ENCODE measurements at regions not wholly inside any gene's neighbourhood (a gene's known extent, or its start where the extent isn't known, plus 50 kb on each side); places are given as distances from the start of the nearest gene placed in this dataset.

- TF ChIP-seq, protein P1, sequence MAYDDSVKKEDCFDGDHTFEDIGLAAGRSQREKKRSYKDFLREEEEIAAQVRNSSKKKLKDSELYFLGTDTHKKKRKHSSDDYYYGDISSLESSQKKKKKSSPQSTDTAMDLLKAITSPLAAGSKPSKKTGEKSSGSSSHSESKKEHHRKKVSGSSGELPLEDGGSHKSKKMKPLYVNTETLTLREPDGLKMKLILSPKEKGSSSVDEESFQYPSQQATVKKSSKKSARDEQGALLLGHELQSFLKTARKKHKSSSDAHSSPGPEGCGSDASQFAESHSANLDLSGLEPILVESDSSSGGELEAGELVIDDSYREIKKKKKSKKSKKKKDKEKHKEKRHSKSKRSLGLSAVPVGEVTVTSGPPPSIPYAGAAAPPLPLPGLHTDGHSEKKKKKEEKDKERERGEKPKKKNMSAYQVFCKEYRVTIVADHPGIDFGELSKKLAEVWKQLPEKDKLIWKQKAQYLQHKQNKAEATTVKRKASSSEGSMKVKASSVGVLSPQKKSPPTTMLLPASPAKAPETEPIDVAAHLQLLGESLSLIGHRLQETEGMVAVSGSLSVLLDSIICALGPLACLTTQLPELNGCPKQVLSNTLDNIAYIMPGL (CRISPR knock-in tag; IDR thresholded peaks at IDR 0.05; ENCODE audit: borderline replicate concordance) = no peak
- no peak for TF ChIP-seq RNF2 (IDR thresholded peaks at IDR 0.05; ENCODE audit: borderline replicate concordance, low read depth)
- no peak for TF ChIP-seq POLR2A (IDR thresholded peaks at IDR 0.05; ENCODE audit: low read length)
- no peak for TF ChIP-seq CTCF (IDR thresholded peaks at IDR 0.05)
Measured at GRCh38 chrX:140149761-140150160, 184.4 kb upstream of the CXorf66 start.

Data from A549 (cell line).